ENCODE measurements at regions not wholly inside any gene's neighbourhood (a gene's known extent, or its start where the extent isn't known, plus 50 kb on each side); places are given as distances from the start of the nearest gene placed in this dataset.

DNA sequence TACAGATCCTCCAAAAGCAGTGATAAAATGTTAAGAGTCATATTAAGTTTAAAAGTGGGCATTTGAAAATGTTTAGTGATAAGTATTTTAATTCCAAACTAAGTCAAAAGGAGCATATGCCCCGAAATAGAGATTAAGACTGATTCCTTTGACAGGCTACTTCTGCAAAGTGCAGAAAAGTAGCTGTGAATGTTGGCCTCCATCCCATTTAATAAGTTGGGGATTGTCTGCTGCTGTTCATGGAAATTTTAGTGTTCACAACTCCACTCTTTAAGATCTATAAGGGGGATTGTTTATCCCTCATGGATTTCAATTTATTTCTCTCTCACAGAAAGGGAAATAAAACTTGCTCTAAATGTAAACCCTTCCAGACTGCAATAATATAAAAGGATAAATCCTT lies 278.3 kb downstream of the KCTD12 start:
- no peaks in the 10 kb centered on the region for H3K27me3 ChIP-seq (ENCODE audit: control insufficient read depth, insufficient read depth, low read length)
- no peak for DNase-seq (ENCODE audit: low read depth)
- no peaks in the 10 kb centered on the region for H3K36me3 ChIP-seq (ENCODE audit: control insufficient read depth, insufficient read depth, low read length)
- H3K4me3 ChIP-seq (ENCODE audit: low read depth, low read length): no peak overlapping the region
- TF ChIP-seq, protein P1, sequence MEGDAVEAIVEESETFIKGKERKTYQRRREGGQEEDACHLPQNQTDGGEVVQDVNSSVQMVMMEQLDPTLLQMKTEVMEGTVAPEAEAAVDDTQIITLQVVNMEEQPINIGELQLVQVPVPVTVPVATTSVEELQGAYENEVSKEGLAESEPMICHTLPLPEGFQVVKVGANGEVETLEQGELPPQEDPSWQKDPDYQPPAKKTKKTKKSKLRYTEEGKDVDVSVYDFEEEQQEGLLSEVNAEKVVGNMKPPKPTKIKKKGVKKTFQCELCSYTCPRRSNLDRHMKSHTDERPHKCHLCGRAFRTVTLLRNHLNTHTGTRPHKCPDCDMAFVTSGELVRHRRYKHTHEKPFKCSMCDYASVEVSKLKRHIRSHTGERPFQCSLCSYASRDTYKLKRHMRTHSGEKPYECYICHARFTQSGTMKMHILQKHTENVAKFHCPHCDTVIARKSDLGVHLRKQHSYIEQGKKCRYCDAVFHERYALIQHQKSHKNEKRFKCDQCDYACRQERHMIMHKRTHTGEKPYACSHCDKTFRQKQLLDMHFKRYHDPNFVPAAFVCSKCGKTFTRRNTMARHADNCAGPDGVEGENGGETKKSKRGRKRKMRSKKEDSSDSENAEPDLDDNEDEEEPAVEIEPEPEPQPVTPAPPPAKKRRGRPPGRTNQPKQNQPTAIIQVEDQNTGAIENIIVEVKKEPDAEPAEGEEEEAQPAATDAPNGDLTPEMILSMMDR (IDR thresholded peaks at IDR 0.05; ENCODE audit: insufficient read depth, low read length, poor library complexity, severe bottlenecking): no peak

DNA sequence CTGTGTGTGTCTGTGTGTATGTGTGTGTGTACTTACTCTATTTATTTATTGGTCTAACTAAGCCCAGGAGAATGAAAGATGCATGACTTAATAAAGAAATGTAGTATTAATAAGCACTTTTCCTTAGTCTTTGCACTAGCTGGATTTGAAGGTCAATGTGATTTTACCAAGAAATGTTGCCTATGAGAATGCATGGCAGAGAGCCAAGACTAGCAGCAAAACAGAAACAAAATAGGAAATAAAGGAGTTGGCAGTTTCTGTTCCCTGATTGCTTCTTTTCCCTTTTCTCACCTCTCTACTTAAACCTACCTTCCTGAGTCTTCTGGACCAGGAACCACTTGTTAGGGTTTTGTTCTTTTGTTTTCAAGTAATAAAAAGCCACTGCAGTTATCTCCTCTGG lies 286.1 kb downstream of the KCTD12 start:
- no peak overlapping the region for H3K4me3 ChIP-seq (ENCODE audit: low read depth, low read length)
- no peaks in the 10 kb centered on the region for H3K27me3 ChIP-seq (ENCODE audit: control insufficient read depth, insufficient read depth, low read length)
- TF ChIP-seq, protein P1 (IDR thresholded peaks at IDR 0.05; ENCODE audit: insufficient read depth, low read length, poor library complexity, severe bottlenecking): no peak
- DNase-seq (ENCODE audit: low read depth): no peak
- H3K36me3 ChIP-seq (ENCODE audit: control insufficient read depth, insufficient read depth, low read length): no peaks in the 10 kb centered on the region

DNA sequence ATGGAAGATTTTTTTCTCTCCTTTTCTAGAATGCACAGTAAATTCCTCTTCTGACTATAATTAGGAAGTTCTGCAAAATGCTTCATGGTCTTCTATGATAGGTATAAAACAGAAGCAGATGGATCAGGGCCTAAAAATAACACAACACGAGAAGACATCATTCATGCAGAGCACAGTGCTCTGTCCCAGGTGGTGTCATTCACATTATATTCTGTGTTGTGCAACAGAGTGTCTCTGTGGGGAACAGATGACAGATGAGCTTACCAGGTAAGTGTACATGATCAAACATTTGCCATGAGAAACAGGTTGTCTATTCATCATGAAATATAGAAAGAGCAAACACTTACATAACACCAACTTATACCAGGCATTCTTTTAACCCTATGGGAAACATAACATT lies 288.3 kb downstream of the KCTD12 start:
- Histone ChIP-seq H3K36me3 (ENCODE audit: control insufficient read depth, insufficient read depth, low read length) (no peaks in the 10 kb centered on the region), H3K4me3 (ENCODE audit: low read depth, low read length) (no peak overlapping the region), H3K27me3 (ENCODE audit: control insufficient read depth, insufficient read depth, low read length) (no peaks in the 10 kb centered on the region)
- DNase-seq (ENCODE audit: low read depth): no peak
- TF ChIP-seq, protein P1 (IDR thresholded peaks at IDR 0.05; ENCODE audit: insufficient read depth, low read length, poor library complexity, severe bottlenecking): no peak

DNA sequence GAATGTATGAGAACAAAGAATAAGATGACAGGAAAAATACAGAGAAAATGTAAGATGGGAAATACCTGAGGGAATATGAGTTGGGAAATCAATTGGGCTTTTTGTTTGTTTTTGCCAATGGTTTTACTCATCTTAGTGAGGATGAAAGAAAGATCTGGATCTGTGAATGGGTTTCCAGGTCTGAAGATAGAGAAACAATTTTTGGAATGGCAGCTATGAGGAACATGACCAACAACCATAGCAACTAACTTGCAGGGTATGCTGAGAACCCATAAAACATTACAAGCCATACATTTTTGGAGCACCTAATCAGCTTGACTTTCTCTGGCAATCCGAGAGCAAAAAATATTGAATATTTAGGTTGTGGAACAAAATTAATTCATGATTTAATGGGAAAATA lies 290.0 kb downstream of the KCTD12 start:
- Histone ChIP-seq H3K4me3 (ENCODE audit: low read depth, low read length) (no peak overlapping the region), H3K36me3 (ENCODE audit: control insufficient read depth, insufficient read depth, low read length) (no peaks in the 10 kb centered on the region), H3K27me3 (ENCODE audit: control insufficient read depth, insufficient read depth, low read length) (no peaks in the 10 kb centered on the region)
- TF ChIP-seq, protein P1 (IDR thresholded peaks at IDR 0.05; ENCODE audit: insufficient read depth, low read length, poor library complexity, severe bottlenecking): no peak
- DNase-seq (ENCODE audit: low read depth): no peak

DNA sequence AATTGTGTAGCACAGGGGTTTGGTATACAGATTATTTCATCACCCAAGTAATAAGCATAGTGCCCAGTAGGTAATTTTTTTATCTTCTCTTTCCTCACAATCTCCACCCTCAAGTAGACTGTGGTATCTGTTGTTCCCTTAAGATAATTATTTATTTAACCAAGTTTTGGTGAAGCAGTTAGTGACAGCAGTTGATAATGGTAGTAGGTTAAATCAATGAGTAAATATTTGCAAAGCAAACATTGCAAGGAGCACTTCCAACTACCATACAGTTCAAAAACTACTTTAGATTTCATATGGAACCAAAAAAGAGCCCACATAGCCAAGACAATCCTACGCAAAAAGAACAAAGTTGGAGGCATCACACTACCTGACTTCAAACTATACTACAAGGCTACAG lies 291.8 kb downstream of the KCTD12 start:
- no peak for DNase-seq (ENCODE audit: low read depth)
- no peaks in the 10 kb centered on the region for H3K27me3 ChIP-seq (ENCODE audit: control insufficient read depth, insufficient read depth, low read length)
- H3K4me3 ChIP-seq (ENCODE audit: low read depth, low read length): no peak overlapping the region
- no peaks in the 10 kb centered on the region for H3K36me3 ChIP-seq (ENCODE audit: control insufficient read depth, insufficient read depth, low read length)
- TF ChIP-seq, protein P1 (IDR thresholded peaks at IDR 0.05; ENCODE audit: insufficient read depth, low read length, poor library complexity, severe bottlenecking): no peak

DNA sequence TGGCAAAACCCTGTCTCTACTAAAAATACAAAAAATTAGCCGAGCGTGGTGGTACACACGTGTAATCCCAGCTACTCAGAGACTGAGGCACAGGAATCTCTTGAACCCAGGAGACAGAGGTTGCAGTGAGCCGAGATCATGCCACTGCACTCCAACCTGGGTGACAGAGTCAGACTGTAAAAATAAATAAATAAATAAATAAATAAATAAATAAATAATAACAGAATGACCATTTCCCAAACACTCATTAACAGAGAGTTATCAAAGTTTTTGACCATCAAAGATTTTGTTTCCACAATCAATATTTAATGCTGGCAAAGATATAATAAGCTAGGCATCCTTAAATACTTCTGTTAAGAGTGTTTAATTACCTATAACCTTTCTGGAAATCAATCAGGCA lies 299.4 kb downstream of the KCTD12 start:
- no peaks in the 10 kb centered on the region for H3K27me3 ChIP-seq (ENCODE audit: control insufficient read depth, insufficient read depth, low read length)

More for the DNA sequence above, 299.4 kb downstream of the KCTD12 start:
- TF ChIP-seq, protein P1 (IDR thresholded peaks at IDR 0.05; ENCODE audit: insufficient read depth, low read length, poor library complexity, severe bottlenecking): no peak
- Histone ChIP-seq H3K4me3 (ENCODE audit: low read depth, low read length) (no peak overlapping the region), H3K36me3 (ENCODE audit: control insufficient read depth, insufficient read depth, low read length) (no peaks in the 10 kb centered on the region)
- DNase-seq (ENCODE audit: low read depth): no peak

All from kidney epithelial cell (primary cell).